HL-60 (cell line): ENCODE measurements at regions not wholly inside any gene's neighbourhood (a gene's known extent, or its start where the extent isn't known, plus 50 kb on each side); places are given as distances from the start of the nearest gene placed in this dataset.

Source experiments
- GABPA ChIP-seq: IDR thresholded peaks from 2 replicates; pipeline ENCODE4 v1.6.1; 2012; ENCODE audit warnings: low read depth
- POLR2AphosphoS5 ChIP-seq: IDR thresholded peaks from 2 replicates; pipeline ENCODE4 v1.6.1; 2012; ENCODE audit warnings: low read depth
- REST ChIP-seq: IDR thresholded peaks from 2 replicates; pipeline ENCODE4 v1.6.1; 2012; ENCODE audit warnings: low read depth; ENCODE audit not compliant: insufficient replicate concordance
- TF ChIP-seq, protein P1 (sequence below): IDR thresholded peaks from one replicate; pipeline ENCODE4 v1.5.1; 2011; ENCODE audit warnings: low read length, control low read depth, inconsistent platforms; ENCODE audit not compliant: insufficient read depth

DNA sequence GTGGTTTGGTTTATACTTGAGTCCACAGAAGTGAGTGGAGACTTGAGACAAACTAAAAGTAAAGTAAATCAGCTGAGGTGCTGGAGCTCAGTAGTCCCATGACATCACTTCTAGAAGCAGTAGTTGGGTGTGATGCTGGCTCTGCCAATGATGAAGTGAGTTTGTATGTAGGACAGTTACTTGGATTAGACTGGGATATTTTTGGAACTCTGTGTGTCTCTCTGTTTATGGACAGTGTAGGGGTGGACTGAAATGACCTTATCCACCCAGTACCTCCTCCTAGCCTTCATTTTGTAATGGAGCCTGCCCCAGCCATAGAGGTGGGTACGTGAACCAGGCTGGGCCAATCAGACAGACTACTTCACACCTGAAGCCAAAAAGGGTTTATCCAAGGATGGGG, 52.2 kb downstream of the POLR1D start:
- TF ChIP-seq, protein P1, sequence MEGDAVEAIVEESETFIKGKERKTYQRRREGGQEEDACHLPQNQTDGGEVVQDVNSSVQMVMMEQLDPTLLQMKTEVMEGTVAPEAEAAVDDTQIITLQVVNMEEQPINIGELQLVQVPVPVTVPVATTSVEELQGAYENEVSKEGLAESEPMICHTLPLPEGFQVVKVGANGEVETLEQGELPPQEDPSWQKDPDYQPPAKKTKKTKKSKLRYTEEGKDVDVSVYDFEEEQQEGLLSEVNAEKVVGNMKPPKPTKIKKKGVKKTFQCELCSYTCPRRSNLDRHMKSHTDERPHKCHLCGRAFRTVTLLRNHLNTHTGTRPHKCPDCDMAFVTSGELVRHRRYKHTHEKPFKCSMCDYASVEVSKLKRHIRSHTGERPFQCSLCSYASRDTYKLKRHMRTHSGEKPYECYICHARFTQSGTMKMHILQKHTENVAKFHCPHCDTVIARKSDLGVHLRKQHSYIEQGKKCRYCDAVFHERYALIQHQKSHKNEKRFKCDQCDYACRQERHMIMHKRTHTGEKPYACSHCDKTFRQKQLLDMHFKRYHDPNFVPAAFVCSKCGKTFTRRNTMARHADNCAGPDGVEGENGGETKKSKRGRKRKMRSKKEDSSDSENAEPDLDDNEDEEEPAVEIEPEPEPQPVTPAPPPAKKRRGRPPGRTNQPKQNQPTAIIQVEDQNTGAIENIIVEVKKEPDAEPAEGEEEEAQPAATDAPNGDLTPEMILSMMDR = no peak
- TF ChIP-seq POLR2AphosphoS5 (no peak), GABPA (no peak), REST (no peak)
